ENCODE measurements at regions not wholly inside any gene's neighbourhood (a gene's known extent, or its start where the extent isn't known, plus 50 kb on each side); places are given as distances from the start of the nearest gene placed in this dataset.

DNA sequence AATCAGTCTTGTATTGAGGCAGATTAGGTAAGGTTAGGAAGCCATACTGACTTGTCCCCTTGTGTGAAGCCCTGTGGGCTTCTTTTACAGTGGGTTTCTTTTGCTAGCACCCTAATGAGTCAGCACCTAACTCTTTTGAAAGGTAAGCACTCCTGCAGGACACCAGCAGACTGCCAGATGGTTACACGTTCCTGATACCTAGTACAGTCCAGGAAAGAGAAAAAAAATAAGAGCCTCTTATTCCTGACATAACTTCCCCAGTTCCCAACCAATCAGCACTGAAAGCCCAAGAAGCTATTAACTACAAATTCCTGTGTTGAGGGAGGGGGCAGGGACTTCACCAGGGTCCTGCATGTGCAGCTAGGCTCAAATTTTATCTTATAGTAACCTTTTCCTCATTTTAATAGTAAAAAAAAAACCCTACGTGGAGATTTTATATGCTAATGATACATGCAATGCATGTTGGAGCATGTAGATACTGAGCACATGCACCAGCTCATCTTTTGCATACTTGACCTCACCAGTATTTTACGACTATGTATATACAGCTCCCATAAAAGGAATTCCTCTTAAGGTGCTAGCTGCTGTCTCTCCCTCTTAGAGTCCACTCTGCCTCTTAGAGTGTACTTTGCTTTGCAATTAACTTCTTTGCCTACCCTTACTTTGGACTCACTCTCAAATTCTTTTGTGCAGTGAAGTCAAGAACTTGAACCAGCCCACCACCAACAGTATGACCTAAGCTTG lies 84.7 kb upstream of the RORB start:
- DNase-seq (ENCODE audit: low read depth, low spot score) (no peak), FAIRE-seq (no peak)
- ChIA-PET CTCF (no interaction called here), POLR2A (no interaction called here)
- no peaks in the 10 kb centered on the region for H3K79me2 ChIP-seq (ENCODE audit: control insufficient read depth, insufficient read depth, low read length)
- TF ChIP-seq POLR2AphosphoS5 (IDR thresholded peaks at IDR 0.05; ENCODE audit: insufficient read depth, low read depth, low read length) (no peak), POLR2A (IDR thresholded peaks at IDR 0.05; ENCODE audit: low read depth, low read length) (no peak), JUN (IDR thresholded peaks at IDR 0.05; ENCODE audit: borderline replicate concordance, insufficient read depth, insufficient read length, low read depth) (no peak), FOS (IDR thresholded peaks at IDR 0.05; ENCODE audit: borderline replicate concordance, insufficient read depth, low read length) (no peak), MYC (IDR thresholded peaks at IDR 0.05; ENCODE audit: low read depth, low read length) (no peak), EZH2 (IDR thresholded peaks at IDR 0.05; ENCODE audit: borderline replicate concordance, low read depth, low read length, severe bottlenecking) (no peak), GATA2 (IDR thresholded peaks at IDR 0.05; ENCODE audit: insufficient read depth, insufficient read length, low read depth, low read length) (no peak)
- TF ChIP-seq, protein P1, sequence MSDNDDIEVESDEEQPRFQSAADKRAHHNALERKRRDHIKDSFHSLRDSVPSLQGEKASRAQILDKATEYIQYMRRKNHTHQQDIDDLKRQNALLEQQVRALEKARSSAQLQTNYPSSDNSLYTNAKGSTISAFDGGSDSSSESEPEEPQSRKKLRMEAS (IDR thresholded peaks at IDR 0.05; ENCODE audit: insufficient read depth, insufficient read length), result no peak
- TF ChIP-seq, protein P2, sequence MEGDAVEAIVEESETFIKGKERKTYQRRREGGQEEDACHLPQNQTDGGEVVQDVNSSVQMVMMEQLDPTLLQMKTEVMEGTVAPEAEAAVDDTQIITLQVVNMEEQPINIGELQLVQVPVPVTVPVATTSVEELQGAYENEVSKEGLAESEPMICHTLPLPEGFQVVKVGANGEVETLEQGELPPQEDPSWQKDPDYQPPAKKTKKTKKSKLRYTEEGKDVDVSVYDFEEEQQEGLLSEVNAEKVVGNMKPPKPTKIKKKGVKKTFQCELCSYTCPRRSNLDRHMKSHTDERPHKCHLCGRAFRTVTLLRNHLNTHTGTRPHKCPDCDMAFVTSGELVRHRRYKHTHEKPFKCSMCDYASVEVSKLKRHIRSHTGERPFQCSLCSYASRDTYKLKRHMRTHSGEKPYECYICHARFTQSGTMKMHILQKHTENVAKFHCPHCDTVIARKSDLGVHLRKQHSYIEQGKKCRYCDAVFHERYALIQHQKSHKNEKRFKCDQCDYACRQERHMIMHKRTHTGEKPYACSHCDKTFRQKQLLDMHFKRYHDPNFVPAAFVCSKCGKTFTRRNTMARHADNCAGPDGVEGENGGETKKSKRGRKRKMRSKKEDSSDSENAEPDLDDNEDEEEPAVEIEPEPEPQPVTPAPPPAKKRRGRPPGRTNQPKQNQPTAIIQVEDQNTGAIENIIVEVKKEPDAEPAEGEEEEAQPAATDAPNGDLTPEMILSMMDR (IDR thresholded peaks at IDR 0.05; ENCODE audit: extremely low read depth in 1 of 2, insufficient read depth in 1 of 2, low read depth in 1 of 2, low read length in 2 of 2), result no peak
- H3K27ac ChIP-seq (ENCODE audit: insufficient read depth, low read depth, low read length), result no peak overlapping the region
- no peaks in the 10 kb centered on the region for H3K9me1 ChIP-seq (replicated peaks; ENCODE audit: control insufficient read depth, extremely low read depth, insufficient read depth, low read length)
- no peak overlapping the region for H2AFZ ChIP-seq (ENCODE audit: low read depth, low read length)
- no peak overlapping the region for H3K4me3 ChIP-seq (replicated peaks in 1 of 3; ENCODE audit: insufficient read depth in 1 of 3, low read depth in 1 of 3, low read length in 3 of 3)
- dilution Hi-C loops (cut with MboI; ENCODE audit: extremely low pct_ligation_motif_present, low sequenced_read_pairs) (no loop called here), intact Hi-C loops (cut with micrococcal nuclease) (no loop called here)
- H3K9ac ChIP-seq (replicated peaks; ENCODE audit: extremely low read depth, insufficient read depth, low read length), result no peak overlapping the region
- no TSS peak for BruUV-seq (replicated peaks)
- no peaks in the 10 kb centered on the region for H3K9me3 ChIP-seq (replicated peaks; ENCODE audit: control insufficient read depth, insufficient read depth, low read length)
- H3K4me1 ChIP-seq (ENCODE audit: control insufficient read depth, extremely low read depth, insufficient read depth, low read length), result no peaks in the 10 kb centered on the region
- no peaks in the 10 kb centered on the region for H3K27me3 ChIP-seq (ENCODE audit: control insufficient read depth in 2 of 2, insufficient read depth in 2 of 2, low read length in 2 of 2)
- H4K20me1 ChIP-seq (replicated peaks; ENCODE audit: control insufficient read depth, extremely low read depth, insufficient read depth, low read length), result no peaks in the 10 kb centered on the region
- H3K36me3 ChIP-seq (ENCODE audit: control insufficient read depth in 2 of 2, extremely low read depth in 1 of 2, insufficient read depth in 2 of 2, low read length in 2 of 2), result no peaks in the 10 kb centered on the region
- no peak overlapping the region for H3K4me2 ChIP-seq (ENCODE audit: insufficient read depth, low read length)

All from endothelial cell of umbilical vein (primary cell).